ENCODE measurements at regions not wholly inside any gene's neighbourhood (a gene's known extent, or its start where the extent isn't known, plus 50 kb on each side); places are given as distances from the start of the nearest gene placed in this dataset.

GRCh38 chr2:88239781-88240180, 69.6 kb downstream of the THNSL2 start:
- TF ChIP-seq CTCF (IDR thresholded peaks at IDR 0.05) (no peak), POLR2A (IDR thresholded peaks at IDR 0.05) (no peak)

All from right lobe of liver (tissue), 4 donors.